ENCODE measurements at regions not wholly inside any gene's neighbourhood (a gene's known extent, or its start where the extent isn't known, plus 50 kb on each side); places are given as distances from the start of the nearest gene placed in this dataset.

DNA sequence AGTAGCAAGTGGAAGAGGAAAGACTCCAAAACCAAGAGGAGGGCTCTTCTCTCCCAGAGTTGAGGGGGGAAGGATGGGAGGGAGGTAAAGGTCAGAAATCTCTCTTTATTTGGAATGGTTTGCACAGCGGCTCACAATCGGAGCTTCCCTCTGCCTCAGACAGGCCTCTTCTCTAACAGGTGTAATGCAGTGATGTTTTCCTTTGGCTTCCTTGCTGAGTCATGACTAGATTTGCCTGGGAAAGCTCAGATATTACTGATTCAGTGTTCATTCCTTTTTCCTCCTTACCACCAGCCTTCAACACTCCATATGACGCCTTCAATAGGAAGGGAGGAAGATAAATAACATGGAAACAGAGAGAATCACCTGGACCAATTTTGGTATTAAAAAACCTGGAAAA is 136.6 kb downstream of the RNF152 start:
- no peak for DNase-seq (ENCODE audit: low read depth in 2 of 2)

DNA sequence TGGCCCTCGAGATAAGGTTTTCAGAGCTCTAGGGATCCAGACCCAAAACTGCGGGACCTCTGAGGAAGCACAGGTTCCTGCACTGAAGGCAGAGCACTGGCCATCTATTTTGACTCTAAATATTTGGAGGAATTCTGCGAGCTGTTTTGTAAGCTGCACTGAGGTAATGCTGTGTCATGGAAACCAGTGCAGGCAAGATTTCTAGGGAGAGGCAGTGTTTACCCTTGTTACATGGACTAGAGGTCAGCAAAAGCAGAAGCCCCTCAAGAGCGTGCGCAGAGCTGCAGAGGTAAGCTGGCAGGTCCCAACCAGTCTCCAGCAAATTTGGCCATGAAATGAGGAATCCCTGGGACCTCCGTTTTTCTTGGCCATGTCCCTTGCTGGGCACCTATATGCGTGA is 137.3 kb downstream of the RNF152 start:
- DNase-seq (ENCODE audit: low read depth in 2 of 2), result no peak

DNA sequence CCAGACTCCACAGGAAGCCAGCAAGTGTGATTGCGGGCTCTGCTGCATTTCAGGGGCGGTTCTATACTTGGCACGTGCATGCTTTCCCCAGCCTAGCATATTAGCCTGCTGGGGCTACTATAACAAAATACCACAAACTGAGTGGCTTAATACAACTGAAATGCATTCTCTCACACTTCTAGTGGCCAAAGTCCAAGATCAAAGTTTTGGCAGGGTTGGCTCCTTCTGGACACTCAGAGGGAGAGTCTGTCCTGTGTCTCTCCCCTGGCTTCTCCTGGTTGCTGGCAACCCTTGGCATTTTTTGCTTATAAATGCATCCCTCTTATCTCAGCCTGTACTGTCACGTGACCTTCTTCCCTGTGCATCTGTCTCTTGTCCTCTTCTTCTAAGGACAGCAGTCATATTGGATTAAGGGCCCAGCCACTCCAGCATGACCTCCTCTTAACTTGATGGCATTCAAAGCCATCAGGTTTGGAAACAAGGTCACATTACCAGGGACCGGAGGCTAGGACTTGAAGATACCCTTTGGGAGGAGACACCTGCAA is 138.7 kb downstream of the RNF152 start:
- no peak for DNase-seq (ENCODE audit: low read depth in 2 of 2)

DNA sequence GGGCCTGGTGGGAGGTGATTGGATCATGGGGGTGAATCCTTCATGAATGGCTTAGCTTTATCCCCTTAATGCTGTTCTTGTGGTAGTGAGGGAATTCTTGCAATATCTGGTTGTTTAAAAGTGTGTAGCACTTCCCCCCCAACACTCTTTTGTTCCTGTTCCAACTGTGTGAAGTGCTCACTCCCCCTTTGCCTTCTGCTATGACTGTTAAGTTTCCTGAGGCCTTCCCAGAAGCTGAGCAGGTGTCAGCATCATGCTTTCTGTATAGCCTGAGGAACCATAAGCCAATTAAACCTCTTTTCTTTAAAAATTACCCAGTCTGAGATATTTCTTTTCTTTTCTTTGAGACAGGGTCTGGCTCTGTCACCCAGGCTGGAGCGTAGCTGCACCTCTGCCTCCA is 139.4 kb downstream of the RNF152 start:
- no peak for DNase-seq (ENCODE audit: low read depth in 2 of 2)

DNA sequence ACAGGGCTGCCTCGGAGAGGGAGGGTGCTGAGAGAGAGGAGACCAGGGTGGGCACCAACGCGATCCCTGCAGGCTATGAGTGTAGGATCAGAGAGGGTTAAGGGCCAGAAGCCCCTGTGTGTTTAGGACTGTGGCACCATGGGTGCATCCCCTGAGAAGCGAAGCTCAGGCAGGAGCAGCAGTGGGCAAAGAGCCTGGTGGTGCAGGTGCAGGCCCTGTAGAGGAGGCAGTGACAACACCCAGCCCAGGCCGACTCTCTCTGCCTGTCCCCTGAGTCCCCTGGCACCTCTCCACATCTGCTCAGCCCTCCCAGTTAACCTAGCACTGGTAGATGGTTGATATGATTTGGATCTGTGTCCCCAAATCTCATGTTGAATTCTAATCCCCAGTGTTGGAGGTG is 139.8 kb downstream of the RNF152 start:
- no peak for DNase-seq (ENCODE audit: low read depth in 2 of 2)

DNA sequence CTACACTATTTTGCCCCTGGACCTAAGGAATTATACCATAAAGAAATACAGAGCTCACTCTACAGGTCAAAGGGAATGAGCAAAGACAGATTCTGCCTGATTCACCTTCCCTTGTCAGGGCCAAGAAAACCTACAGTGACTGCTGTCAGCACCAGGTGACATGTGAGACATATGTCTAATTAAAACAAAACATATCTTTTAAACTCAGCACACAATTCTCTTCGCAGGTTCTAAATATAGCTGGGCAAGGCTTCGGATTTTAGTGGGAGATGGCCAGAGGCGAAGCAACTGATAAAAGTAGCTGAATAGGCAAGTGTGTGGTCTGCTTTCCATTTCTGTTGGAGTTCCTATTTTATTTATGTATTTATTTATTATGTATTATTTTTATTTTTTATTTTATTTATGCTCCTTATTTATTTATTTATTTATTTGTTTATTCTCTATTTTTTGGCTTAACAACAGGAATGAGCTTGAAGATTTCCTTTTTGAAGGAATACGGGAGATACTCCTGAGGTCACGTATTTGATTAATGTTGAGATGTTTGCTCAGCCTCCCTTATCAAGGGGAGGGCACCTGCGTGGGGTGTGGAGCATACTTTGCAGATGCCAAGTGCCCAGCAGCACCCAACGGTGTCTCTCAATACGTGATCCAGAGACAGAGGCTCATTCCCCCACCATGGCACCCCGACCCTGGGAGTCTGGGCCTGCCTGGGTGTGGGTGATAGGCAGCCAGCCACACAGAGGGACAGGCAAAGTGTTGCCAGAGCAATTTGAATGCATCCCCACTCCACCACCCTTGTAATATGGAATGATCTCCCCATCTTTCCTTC is 141.8 kb downstream of the RNF152 start:
- DNase-seq (ENCODE audit: low read depth in 2 of 2), result no peak

DNA sequence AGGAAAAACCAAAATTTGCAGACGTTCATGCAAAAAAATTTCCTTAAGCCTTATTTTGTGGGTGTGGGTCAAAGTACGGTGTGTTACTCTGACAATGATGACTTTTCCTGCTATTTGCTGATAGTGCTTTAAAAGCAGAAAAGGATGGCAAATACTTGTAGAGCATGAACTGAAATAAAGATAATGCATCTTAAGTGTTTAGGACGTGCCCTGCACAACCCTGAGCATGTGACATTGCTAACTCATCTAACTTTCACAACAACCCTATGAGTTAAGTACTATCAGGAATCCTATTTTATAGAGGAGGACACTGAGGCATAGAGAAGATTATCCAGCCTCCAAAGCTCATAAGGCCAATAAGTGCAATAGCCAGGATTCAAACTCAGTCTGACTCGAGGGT is 143.3 kb downstream of the RNF152 start:
- no peak for DNase-seq (ENCODE audit: low read depth in 2 of 2)

DNA sequence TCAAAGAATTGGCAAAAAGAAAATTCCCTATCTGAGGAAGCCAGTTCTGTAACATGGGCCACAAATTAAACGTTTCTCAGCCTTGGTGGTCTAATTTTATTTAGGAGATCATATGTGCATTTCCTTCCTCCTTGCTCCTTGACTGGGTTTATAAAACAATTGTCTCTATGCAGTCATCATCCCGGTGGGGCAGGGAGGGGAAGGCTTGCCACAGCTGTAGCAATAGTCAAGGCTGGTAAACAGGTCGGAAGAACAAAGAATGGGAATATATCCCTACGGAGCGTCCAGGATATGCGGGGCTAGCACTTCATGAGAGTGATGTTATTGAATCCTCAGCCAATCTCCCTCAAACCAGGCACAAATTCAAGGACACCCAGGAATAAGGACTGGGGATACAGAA is 143.8 kb downstream of the RNF152 start:
- DNase-seq (ENCODE audit: low read depth in 2 of 2), result no peak

DNA sequence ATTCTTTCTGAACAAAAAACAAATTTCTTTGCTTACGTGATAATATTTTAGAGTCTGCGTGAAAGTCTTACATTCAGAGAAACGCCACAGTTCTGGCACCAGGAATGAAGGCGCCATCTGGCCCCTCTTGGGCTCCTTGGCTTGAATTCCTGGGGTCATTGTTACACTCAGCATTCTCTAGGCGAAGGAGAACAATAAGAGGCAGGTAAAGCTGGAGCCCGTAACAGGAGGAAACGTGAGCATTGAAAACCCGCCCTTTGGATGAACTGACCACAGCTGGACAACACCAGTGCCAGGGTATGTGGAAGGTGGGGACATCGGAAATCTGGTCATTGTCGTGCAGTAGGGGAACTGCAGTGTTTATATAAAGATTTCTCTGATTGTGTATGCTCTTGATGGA is 144.8 kb downstream of the RNF152 start:
- no peak for DNase-seq (ENCODE audit: low read depth in 2 of 2)

DNA sequence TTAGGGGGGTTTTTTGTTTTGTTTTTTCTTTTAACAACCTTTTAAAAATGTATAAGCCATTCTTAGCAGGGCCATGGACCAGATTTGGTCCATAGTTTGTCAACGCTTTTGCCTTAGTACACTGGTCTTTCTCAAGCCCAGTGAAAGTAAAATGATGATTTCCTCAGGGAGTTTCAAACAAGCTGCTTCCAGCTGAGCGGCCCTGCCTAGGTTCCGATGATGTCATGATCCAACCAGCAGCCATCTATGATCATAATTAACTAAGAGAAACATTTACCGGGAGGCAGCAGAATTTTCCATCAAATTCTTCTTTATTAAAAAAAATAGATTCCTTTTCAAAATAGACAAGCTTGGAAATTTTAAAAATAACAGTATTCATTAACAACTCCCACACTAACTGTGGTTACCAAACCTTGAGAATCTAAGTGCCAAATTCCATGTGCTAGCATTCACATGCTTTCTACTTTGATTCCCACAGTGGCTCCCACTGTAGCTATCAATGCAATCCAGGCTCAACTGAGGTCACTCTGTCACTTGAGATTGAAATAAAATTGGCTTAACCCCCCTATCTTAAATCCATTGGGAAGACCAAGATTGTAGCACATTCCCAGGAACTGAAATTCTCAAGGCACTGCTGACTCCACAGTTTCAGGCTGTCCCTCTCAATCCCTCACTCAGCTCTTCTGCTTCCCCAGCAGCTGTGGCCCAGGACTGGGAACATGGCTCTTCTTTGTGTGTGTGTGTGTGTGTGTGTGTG is 148.9 kb downstream of the RNF152 start:
- no peak for DNase-seq (ENCODE audit: low read depth in 2 of 2)

DNA sequence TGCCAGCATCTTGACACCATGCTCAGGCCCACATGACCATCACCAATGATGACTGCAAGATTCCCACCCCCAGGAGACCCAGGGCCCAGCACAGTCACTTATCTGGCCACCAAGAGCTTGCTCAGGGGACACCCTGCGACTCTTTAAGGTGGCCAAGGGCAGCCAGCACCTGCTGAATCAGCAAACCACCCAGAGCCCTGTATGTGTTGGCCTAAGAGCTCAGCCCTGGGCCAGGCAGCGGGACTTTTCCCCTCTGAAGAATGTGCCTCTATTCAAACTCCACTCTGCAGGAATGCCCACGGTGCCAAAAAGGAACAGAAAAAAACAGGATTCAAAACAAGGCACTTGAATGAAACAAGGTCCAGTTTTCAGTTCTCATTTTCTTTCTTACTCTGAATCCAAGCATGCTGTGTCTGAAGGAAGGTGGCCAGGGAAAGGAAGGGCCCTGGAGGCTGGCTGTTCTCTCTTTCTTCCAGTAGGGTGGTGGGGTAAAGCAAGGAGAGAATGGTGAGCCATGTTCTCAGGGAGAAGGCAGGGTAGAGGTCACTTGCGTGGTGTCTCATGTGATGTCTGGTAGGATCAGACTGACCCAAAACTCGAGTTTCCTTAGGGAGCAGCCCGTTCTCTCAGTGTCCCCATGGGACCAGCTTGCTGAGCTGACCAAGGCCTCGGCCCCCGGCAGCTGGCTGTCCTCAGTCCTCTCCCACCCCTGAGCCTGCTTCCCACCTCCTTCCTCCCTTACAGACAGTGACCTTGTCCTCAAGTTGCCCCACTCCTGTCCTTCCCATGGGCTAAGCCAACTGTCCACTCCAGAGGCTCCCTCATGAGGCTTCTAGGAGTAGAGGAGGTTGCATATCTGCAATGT is 150.0 kb downstream of the RNF152 start:
- DNase-seq (ENCODE audit: low read depth in 2 of 2), result no peak

DNA sequence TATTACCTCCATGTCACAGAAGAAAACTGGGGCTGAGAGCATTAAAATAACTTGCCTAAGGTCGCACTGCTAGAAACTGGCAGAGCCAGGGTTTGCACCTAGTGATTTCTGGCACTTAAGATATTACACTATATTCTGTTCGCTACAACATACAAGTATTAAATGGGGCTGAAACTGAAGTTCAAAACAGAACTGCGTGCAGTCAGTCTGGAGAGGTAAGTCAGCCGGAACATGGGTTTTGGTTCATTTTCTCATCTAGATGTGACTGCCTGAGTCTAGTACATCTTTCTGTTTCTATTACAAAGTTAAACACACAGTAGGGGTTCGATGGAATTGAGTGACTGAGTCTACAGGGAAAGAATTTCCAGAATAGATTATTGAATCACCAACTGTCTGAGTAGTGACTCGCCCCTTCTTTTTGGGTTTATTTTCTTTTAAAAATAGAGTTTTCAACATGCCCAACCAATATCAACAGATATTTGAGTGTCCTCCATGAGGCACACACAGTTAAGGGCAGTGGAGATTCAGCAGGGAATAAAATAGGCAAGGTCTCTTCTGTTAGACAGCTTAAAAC is 150.8 kb downstream of the RNF152 start:
- no peak for DNase-seq (ENCODE audit: low read depth in 2 of 2)

DNA sequence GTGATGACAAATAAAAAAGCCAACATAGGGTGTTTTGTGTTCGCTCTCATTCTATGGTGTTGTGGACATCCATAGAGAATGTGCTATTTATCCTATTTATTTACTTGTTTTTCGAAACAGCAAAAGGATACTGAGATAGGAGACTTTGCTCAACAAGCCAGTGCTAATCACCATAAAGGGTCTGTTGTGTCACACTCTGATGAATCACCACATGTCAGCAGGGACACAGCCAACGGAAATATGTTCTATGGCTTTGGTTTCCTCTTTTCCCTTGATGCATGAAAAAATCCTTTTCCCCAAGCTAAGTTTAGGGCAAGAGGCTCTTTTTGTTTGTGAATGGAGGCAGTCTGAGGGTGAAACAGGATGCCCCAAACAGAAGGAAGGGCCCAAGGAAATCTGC is 154.3 kb downstream of the RNF152 start:
- DNase-seq (ENCODE audit: low read depth in 2 of 2), result no peak

DNA sequence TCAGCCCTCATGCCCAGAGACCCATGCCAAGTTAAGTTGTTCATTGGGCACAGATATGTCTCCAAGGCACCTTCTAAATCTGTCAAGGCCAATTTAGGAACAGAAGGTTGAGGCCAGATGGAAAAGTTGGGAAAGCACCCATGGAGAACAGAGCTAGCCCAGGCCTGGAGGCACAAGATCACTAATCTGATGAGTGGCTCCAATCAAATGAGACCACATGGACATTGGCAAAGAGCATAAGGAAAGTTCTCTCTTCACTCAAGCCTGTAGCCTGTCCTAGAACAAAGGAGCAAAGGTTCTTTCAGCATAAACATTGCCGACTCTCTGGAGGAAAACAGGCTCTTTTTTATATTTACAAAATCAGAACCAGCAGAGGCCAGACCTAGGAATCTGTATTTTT is 154.8 kb downstream of the RNF152 start:
- no peak for DNase-seq (ENCODE audit: low read depth in 2 of 2)

DNA sequence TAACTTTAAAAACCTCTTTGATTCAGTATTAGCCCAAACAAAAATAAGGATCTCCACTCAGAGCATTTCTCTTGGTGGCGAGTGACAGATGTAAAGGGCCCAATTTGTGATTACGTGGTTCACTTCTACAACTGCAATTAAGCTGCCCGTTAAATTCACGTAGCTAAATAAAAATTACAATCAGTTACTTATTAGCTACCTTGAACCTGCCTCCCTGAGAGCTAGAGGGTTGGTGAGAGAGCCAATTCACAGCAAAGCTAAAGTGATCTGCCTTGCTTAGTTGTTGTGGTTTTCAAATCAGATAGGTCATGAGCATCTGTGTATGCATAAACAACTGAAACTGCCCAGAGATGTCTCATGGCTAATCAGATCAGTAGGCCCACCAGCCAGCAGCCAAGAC is 156.7 kb downstream of the RNF152 start:
- no peak for DNase-seq (ENCODE audit: low read depth in 2 of 2)

DNA sequence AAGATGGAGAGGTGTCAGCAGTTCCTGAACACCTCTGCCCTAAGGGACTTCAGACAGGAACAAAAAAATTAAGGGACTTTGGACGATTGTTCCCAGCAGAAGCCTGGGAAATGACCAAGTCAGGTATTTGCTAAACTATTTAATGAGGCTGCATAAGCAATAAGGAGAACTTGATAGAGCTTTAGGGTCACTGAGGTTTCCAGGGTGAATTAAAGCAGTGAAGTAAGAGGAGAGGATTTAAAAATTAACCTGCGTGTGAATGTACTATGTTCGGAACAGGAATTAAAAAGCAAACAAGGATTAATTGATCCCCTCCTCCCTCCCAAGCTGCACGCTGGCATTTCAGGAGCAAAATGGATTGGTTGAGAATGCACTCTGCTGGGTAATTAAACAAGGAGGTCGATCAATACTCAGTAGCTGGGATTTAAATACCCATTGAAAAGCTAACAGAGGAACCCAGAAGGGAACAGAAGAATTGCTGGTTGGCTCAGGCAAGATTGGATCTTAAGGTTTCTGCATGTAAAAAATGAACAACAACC is 157.2 kb downstream of the RNF152 start:
- no peak for DNase-seq (ENCODE audit: low read depth in 2 of 2)

DNA sequence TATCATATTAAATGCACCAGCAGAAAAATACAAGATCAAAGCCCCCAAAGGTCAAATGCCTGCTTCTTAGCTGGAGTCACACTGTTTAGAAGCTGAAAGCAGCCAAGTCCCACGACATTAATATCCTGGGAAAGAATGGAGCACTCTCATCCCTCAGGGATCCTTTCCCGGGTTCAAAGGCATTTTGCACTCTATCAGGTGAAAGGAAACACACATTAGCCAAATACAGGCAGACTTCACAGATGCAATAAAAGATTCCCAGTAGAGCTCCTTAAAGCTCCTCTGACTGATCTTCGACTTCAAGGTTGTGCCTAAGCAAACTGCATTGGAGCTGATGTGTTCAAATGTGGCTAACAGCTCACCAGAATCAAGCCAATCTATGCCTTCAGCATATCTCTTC is 158.4 kb downstream of the RNF152 start:
- no peak for DNase-seq (ENCODE audit: low read depth in 2 of 2)

DNA sequence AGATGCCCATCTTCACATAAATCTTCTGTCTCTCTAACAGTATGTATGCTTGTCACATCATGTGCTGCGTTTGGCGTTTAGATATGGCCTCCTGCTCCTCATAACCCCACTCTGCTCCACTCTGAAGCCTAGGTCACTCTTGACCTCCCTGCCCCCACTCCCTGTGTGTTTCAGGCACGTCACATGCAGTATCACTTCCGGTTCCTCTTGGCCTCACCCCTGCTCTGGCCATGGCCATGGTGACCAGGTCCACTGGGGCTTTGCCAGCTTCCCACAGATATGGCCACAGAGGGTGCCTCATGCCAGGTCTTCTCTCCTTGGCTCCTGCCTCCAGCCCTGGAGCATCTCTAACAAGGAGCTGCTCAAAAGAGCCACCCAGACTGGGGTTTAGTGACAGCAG is 160.0 kb downstream of the RNF152 start:
- no peak for DNase-seq (ENCODE audit: low read depth in 2 of 2)

DNA sequence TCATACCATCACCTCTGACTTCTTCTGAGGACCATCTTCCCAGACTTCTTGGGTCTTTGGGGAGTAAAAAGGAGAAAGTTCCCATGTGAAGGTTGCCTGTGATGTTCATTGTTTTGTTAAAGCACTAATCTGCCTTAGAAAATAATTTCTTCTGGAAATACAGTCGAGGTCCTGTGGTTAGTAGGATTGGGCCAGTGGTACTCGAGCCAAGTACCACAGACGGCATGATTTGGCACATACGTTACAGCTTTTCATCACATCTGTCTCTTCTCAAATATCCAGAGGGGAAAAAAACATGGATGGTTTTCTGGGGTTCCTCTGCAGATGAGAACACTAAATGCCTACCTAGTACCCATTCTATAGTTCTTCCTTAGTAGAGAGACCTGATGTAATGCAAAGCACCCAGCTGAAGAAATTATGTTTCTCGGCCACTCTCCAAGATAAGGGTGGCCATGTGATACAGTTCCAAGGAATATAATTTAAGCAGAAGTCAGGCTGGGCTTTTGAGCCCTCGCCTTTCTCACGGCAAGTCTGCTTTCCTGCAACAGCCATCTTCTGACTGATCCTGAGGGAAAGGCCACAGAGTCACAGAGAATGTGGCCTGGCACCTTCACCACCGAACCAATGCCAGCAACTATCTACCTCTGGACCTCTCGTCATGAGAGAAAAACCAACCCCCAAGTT is 161.0 kb downstream of the RNF152 start:
- no peak for DNase-seq (ENCODE audit: low read depth in 2 of 2)

DNA sequence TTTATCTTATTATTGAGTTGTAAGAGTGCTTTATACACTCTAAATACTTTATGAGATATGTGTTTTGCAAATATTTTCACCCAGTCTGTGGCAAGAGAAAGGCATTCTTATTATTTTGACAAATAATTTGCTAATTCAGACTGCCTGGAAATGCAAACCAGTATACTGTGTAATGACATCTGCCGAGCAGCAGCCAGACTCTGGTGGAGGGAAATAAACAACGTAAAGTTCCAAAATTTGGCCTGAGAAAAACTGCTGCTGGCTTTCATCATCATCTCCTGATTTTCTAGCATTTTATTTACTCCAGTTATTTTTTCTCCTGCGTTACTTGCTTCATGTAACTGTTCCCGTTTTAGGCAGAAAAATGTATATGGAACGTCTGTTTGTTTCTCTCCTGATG is 161.6 kb downstream of the RNF152 start:
- peak in 1 of 2 experiments; percentile 38 for DNase-seq (ENCODE audit: low read depth in 2 of 2)

DNA sequence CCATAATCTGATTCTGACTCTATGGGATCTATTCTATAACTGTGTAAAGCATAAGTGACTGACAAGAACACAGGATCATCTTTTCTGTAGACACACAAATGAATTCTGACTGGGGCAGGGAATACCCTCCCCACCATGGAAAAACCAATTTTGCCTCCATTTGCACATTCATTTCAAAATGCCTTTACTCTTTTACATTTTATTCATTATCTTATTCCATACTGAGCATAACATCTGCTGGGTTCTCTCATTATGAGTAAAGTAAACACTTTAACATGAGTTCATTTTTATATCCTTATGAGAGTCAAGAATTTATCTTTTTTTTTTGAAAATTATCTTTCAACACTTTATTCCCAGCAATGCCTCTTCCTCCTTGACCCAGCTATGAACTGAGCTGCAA is 163.5 kb downstream of the RNF152 start:
- DNase-seq (ENCODE audit: low read depth in 2 of 2), result no peak

Measured in fibroblast of skin of left biceps (primary cell).